GM10248 (cell line): ENCODE measurements at regions not wholly inside any gene's neighbourhood (a gene's known extent, or its start where the extent isn't known, plus 50 kb on each side); places are given as distances from the start of the nearest gene placed in this dataset.

Experiments used
- CTCF ChIA-PET: fragments of 300-600 bp; sonication (Branson Sonifier 250); formaldehyde crosslinking; extraction: SDS; loops from one replicate; lab custom pipeline; 2021; ENCODE audit warnings: antibody characterized with exemption; lab: Yijun Ruan, JAX
- POLR2A ChIA-PET: fragments of 350-650 bp; sonication (Branson Sonifier 250); formaldehyde crosslinking; extraction: SDS; loops from one replicate; lab custom pipeline; 2020; ENCODE audit warnings: antibody characterized with exemption; lab: Yijun Ruan, JAX
- DNase-seq: peaks from one replicate; pipeline ENCODE4 v3.0.0; 2012; ENCODE audit errors: extremely low spot score
- CTCF ChIP-seq: IDR thresholded peaks from 2 replicates; pipeline ENCODE4 v1.5.1; 2012; ENCODE audit warnings: mild to moderate bottlenecking, low read depth; ENCODE audit errors: extremely low read depth, missing control alignments, control extremely low read depth

- DNase-seq = no peak
- CTCF ChIA-PET = no interaction called here
- POLR2A ChIA-PET = no interaction called here
- no peak for TF ChIP-seq CTCF
Measured at GRCh38 chr3:148229107-148229506, 468.6 kb upstream of the AGTR1 start.

GRCh38 chr3:148230473-148230872, 467.2 kb upstream of the AGTR1 start:
- no peak for TF ChIP-seq CTCF
- POLR2A ChIA-PET = no interaction called here
- no peak for DNase-seq
- CTCF ChIA-PET = interaction anchor here (1.5 kb wide), 1 partner anchor 8 kb away, joined by 4 read pairs; no protein-coding TSS in a partner anchor

- DNase-seq = no peak
- ChIA-PET CTCF (interaction anchor here (0.7 to 1.1 kb wide), 3 partner anchors 10 to 21 kb away, joined by 3 read pairs; no protein-coding TSS in a partner anchor), POLR2A (no interaction called here)
- no peak for TF ChIP-seq CTCF
Measured at GRCh38 chr3:148232389-148232788, 465.3 kb upstream of the AGTR1 start.

GRCh38 chr3:148233403-148233802, 464.3 kb upstream of the AGTR1 start:
- TF ChIP-seq CTCF = no peak
- POLR2A ChIA-PET = no interaction called here
- DNase-seq = no peak
- CTCF ChIA-PET = interaction anchor here (0.9 to 1.1 kb wide), 2 partner anchors 14 to 22 kb away, joined by 3 read pairs; no protein-coding TSS in a partner anchor

GRCh38 chr3:148234536-148234935, 463.2 kb upstream of the AGTR1 start:
- POLR2A ChIA-PET = no interaction called here
- no peak for TF ChIP-seq CTCF
- CTCF ChIA-PET = interaction anchor here (0.6 kb wide), 1 partner anchor 1445 kb away, joined by 3 read pairs; no protein-coding TSS in a partner anchor
- no peak for DNase-seq

- no peak for DNase-seq
- ChIA-PET POLR2A (no interaction called here), CTCF (no interaction called here)
- TF ChIP-seq CTCF = no peak
Measured at GRCh38 chr3:148235566-148235965, 462.1 kb upstream of the AGTR1 start.

- TF ChIP-seq CTCF = no peak
- no peak for DNase-seq
- ChIA-PET POLR2A (no interaction called here), CTCF (no interaction called here)
Measured at GRCh38 chr3:148238421-148238821, 459.3 kb upstream of the AGTR1 start.
